ENCODE measurements at regions not wholly inside any gene's neighbourhood (a gene's known extent, or its start where the extent isn't known, plus 50 kb on each side); places are given as distances from the start of the nearest gene placed in this dataset.

DNA sequence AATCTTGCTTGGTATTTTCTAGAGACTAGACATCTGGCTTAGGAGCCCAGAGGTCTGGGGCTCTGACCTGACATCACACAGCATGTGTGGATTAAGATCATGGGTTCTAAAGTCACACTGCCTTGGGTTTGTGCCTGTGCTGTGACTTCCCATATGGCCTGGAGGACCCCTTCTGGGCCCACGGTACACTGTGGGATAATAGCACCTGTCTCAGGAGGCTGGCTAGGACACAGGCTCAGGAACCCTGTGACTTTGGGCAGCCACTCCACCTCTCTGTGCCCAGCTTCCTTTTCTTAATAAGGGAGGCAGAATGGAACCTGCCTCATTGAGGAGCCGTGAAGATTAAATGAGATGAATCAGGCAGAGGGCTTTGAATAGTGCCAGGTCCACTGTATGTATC is 99.2 kb upstream of the B3GAT1 start:
- TF ChIP-seq NRF1 (IDR thresholded peaks at IDR 0.05; ENCODE audit: low read depth, low read length) (no peak), RNF2 (IDR thresholded peaks at IDR 0.05; ENCODE audit: borderline replicate concordance, low read depth, low read length, missing control alignments, poor library complexity, severe bottlenecking) (no peak), POLR2A (IDR thresholded peaks at IDR 0.05; ENCODE audit: control extremely low read depth in 1 of 2, low read depth in 2 of 2, low read length in 2 of 2) (no peak), POLR2AphosphoS5 (IDR thresholded peaks at IDR 0.05; ENCODE audit: low read depth, low read length) (no peak), GABPA (IDR thresholded peaks at IDR 0.05; ENCODE audit: borderline replicate concordance, insufficient read depth, low read length) (no peak), CBX5 (IDR thresholded peaks at IDR 0.05; ENCODE audit: low read depth, low read length) (no peak), SIN3A (conservative IDR thresholded peaks at IDR 0.05 in 1 of 2, IDR thresholded peaks at IDR 0.05 in 1 of 2; ENCODE audit: low read depth in 1 of 2, low read length in 2 of 2) (no peak), CHD1 (IDR thresholded peaks at IDR 0.05; ENCODE audit: low read depth, low read length) (no peak), SP1 (IDR thresholded peaks at IDR 0.05; ENCODE audit: low read depth, low read length) (no peak)
- TF ChIP-seq, protein P1, sequence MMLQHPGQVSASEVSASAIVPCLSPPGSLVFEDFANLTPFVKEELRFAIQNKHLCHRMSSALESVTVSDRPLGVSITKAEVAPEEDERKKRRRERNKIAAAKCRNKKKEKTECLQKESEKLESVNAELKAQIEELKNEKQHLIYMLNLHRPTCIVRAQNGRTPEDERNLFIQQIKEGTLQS (IDR thresholded peaks at IDR 0.05; ENCODE audit: insufficient read depth, low read depth, low read length), result no peak
- TF ChIP-seq, protein P2, sequence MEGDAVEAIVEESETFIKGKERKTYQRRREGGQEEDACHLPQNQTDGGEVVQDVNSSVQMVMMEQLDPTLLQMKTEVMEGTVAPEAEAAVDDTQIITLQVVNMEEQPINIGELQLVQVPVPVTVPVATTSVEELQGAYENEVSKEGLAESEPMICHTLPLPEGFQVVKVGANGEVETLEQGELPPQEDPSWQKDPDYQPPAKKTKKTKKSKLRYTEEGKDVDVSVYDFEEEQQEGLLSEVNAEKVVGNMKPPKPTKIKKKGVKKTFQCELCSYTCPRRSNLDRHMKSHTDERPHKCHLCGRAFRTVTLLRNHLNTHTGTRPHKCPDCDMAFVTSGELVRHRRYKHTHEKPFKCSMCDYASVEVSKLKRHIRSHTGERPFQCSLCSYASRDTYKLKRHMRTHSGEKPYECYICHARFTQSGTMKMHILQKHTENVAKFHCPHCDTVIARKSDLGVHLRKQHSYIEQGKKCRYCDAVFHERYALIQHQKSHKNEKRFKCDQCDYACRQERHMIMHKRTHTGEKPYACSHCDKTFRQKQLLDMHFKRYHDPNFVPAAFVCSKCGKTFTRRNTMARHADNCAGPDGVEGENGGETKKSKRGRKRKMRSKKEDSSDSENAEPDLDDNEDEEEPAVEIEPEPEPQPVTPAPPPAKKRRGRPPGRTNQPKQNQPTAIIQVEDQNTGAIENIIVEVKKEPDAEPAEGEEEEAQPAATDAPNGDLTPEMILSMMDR (IDR thresholded peaks at IDR 0.05; ENCODE audit: control extremely low read depth in 1 of 3, insufficient read depth in 1 of 3, low read depth in 1 of 3, low read length in 3 of 3), result no peak
